Neural progenitor cell (in vitro differentiated cells): ENCODE measurements at regions not wholly inside any gene's neighbourhood (a gene's known extent, or its start where the extent isn't known, plus 50 kb on each side); places are given as distances from the start of the nearest gene placed in this dataset.

ENCODE experiments used
- CTCF ChIP-seq: fragments of 200-600 bp; sonication (generic); IDR thresholded peaks from 2 replicates; pipeline ENCODE4 v1.5.1; 2017; ENCODE audit warnings: antibody characterized with exemption, mild to moderate bottlenecking
- EZH2 ChIP-seq: fragments of 200-600 bp; sonication (generic); IDR thresholded peaks from 2 replicates; pipeline ENCODE4 v1.6.1; 2017; ENCODE audit warnings: antibody characterized with exemption, mild to moderate bottlenecking, moderate library complexity
- EZH2phosphoT487 ChIP-seq: fragments of 200-600 bp; sonication (generic); IDR thresholded peaks from 2 replicates; pipeline ENCODE4 v1.6.1; 2017; ENCODE audit warnings: antibody characterized with exemption

- TF ChIP-seq CTCF (no peak), EZH2phosphoT487 (no peak), EZH2 (no peak)
These were observed 183.6 kb upstream of the GDF10 start for GRCh38 chr10:47116445-47116844.
